ENCODE measurements at regions not wholly inside any gene's neighbourhood (a gene's known extent, or its start where the extent isn't known, plus 50 kb on each side); places are given as distances from the start of the nearest gene placed in this dataset.

- DNase-seq, result no peak
- H3K27ac ChIP-seq (ENCODE audit: low read depth in 1 of 2, low read length in 1 of 2), result no peak overlapping the region
Measured at GRCh38 chr13:87344176-87344575, 327.0 kb upstream of the SLITRK5 start.

DNA sequence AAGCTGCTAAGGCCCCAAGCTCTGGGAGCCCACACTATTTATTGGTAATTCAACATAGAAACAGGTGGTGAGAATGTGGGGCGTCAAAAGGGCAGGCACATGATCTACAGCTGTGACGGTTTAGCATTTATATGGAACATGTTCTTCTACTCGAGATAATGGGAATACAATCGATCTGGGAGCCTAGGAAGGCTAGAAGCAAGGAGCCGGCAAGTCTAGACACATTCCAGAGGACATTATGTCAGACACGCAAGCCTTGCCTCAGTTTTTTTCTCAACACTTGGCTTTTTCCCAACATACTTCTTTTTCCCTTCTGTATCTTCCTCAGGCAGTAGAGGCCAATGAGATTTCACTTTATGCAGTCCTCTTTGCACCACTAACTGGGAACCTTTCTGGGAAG is 315.7 kb upstream of the SLITRK5 start:
- no peak overlapping the region for H3K4me3 ChIP-seq
- TF ChIP-seq CTCF (IDR thresholded peaks at IDR 0.05; ENCODE audit: control extremely low read depth, extremely low read depth), result no peak
- WGBS, 2 donors, result 69 to 77% methylated on average over 6 of the region's 6 CpGs
- no peak overlapping the region for H3K9ac ChIP-seq (ENCODE audit: insufficient read depth in 1 of 2, low read length in 2 of 2)
- H3K36me3 ChIP-seq (ENCODE audit: control insufficient read depth in 4 of 4, insufficient read depth in 4 of 4, low read length in 4 of 4), result no peaks in the 10 kb centered on the region
- no peaks in the 10 kb centered on the region for H3K4me1 ChIP-seq (ENCODE audit: control insufficient read depth in 5 of 5, insufficient read depth in 5 of 5, low read length in 5 of 5)
- H3K9me3 ChIP-seq (ENCODE audit: control insufficient read depth in 4 of 4, insufficient read depth in 3 of 4, low read length in 3 of 4), result peaks cover 0 to 6% (median 0%) of the 10 kb centered on the region in 4 donors
- H3K27ac ChIP-seq (ENCODE audit: low read depth in 1 of 2, low read length in 1 of 2), result no peak overlapping the region
- no peak for DNase-seq
- no peak for ATAC-seq (ENCODE audit: insufficient read depth, low FRiP score)
- no peaks in the 10 kb centered on the region for H3K27me3 ChIP-seq (ENCODE audit: control insufficient read depth in 3 of 3, insufficient read depth in 3 of 3, low read length in 2 of 3)

More at GRCh38 chr13:87344176-87344575, 327.0 kb upstream of the SLITRK5 start:
- no peak for TF ChIP-seq CTCF (IDR thresholded peaks at IDR 0.05; ENCODE audit: control extremely low read depth, extremely low read depth)
- WGBS, 2 donors, result 75 to 80% methylated on average over 2 of the region's 2 CpGs
- Histone ChIP-seq H3K9ac (ENCODE audit: insufficient read depth in 1 of 2, low read length in 2 of 2) (no peak overlapping the region), H3K9me3 (ENCODE audit: control insufficient read depth in 4 of 4, insufficient read depth in 3 of 4, low read length in 3 of 4) (no peaks in the 10 kb centered on the region), H3K4me3 (no peak overlapping the region), H3K27me3 (ENCODE audit: control insufficient read depth in 3 of 3, insufficient read depth in 3 of 3, low read length in 2 of 3) (no peaks in the 10 kb centered on the region), H3K4me1 (ENCODE audit: control insufficient read depth in 5 of 5, insufficient read depth in 5 of 5, low read length in 5 of 5) (no peaks in the 10 kb centered on the region), H3K36me3 (ENCODE audit: control insufficient read depth in 4 of 4, insufficient read depth in 4 of 4, low read length in 4 of 4) (no peaks in the 10 kb centered on the region)
- no peak for ATAC-seq (ENCODE audit: insufficient read depth, low FRiP score)

DNA sequence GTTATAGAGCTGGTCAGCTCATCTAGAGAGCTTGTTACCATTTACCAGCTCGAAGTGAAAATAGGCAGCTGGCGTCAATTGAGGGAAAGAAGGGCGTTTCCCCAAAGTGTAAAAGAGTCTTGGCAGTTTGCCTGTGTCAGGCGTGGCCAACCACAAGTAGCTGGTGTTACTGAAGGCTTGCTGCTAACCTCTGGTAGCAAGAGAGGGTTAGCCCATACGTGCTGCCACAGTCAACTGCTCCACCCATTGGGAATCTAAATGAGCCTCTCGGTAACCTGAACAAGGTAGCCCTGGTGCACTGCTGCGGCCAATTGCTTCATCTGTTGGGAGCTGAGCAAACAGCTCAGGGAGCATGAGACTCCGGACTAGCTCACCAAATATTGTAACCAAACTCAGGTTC is 314.9 kb upstream of the SLITRK5 start:
- ATAC-seq (ENCODE audit: insufficient read depth, low FRiP score) (peak; percentile 41), DNase-seq (no peak)
- Histone ChIP-seq H3K4me3 (no peak overlapping the region), H3K27ac (ENCODE audit: low read depth in 1 of 2, low read length in 1 of 2) (no peak overlapping the region), H3K9ac (ENCODE audit: insufficient read depth in 1 of 2, low read length in 2 of 2) (no peak overlapping the region), H3K36me3 (ENCODE audit: control insufficient read depth in 4 of 4, insufficient read depth in 4 of 4, low read length in 4 of 4) (no peaks in the 10 kb centered on the region), H3K9me3 (ENCODE audit: control insufficient read depth in 4 of 4, insufficient read depth in 3 of 4, low read length in 3 of 4) (peaks cover 0 to 6% (median 0%) of the 10 kb centered on the region in 4 donors), H3K4me1 (ENCODE audit: control insufficient read depth in 5 of 5, insufficient read depth in 5 of 5, low read length in 5 of 5) (no peaks in the 10 kb centered on the region), H3K27me3 (ENCODE audit: control insufficient read depth in 3 of 3, insufficient read depth in 3 of 3, low read length in 2 of 3) (no peaks in the 10 kb centered on the region)
- TF ChIP-seq CTCF (IDR thresholded peaks at IDR 0.05; ENCODE audit: control extremely low read depth, extremely low read depth), result no peak
- WGBS, 2 donors, result 80 to 85% methylated on average over 8 of the region's 8 CpGs

DNA sequence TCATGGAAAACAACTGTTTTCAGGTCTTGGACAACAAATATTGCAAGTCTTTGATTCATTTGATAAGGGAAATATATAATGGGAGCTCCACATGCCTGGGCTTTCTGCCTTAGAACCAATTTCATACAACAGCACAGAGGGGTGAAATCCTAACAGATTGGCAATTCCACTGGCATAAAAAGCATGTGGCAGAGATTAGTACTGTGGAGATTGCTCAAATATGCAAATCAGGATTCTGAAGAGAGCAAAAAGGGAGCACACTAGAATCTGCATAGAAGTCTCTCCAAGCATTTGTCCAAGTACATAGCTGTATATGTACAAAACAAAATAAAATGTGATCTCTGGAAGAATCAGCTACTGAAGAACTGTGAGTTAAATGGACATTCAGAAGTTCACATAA is 312.9 kb upstream of the SLITRK5 start:
- no peaks in the 10 kb centered on the region for H3K4me1 ChIP-seq (ENCODE audit: control insufficient read depth in 5 of 5, insufficient read depth in 5 of 5, low read length in 5 of 5)
- no peak for DNase-seq
- TF ChIP-seq CTCF (IDR thresholded peaks at IDR 0.05; ENCODE audit: control extremely low read depth, extremely low read depth), result no peak

More for the DNA sequence above, 312.9 kb upstream of the SLITRK5 start:
- ATAC-seq (ENCODE audit: insufficient read depth, low FRiP score), result no peak
- Histone ChIP-seq H3K9me3 (ENCODE audit: control insufficient read depth in 4 of 4, insufficient read depth in 3 of 4, low read length in 3 of 4) (peaks cover 0 to 6% (median 0%) of the 10 kb centered on the region in 4 donors), H3K27ac (ENCODE audit: low read depth in 1 of 2, low read length in 1 of 2) (no peak overlapping the region), H3K27me3 (ENCODE audit: control insufficient read depth in 3 of 3, insufficient read depth in 3 of 3, low read length in 2 of 3) (no peaks in the 10 kb centered on the region), H3K9ac (ENCODE audit: insufficient read depth in 1 of 2, low read length in 2 of 2) (no peak overlapping the region), H3K36me3 (ENCODE audit: control insufficient read depth in 4 of 4, insufficient read depth in 4 of 4, low read length in 4 of 4) (no peaks in the 10 kb centered on the region), H3K4me3 (no peak overlapping the region)
